CD4-positive, alpha-beta T cell (primary cell): ENCODE measurements at regions not wholly inside any gene's neighbourhood (a gene's known extent, or its start where the extent isn't known, plus 50 kb on each side); places are given as distances from the start of the nearest gene placed in this dataset.
"Not testable (repeated sequence)": the region's sequence is repeated elsewhere in the genome, so short reads cannot be mapped to it uniquely, and the experiment has no call there.

ENCODE experiments used
- ATAC-seq: fragments of 200-7000 bp; cut with Tn5 transposase; one replicate; pipeline ENCODE4 v1.10.0; 2022; ENCODE audit warnings: mild to moderate bottlenecking; ENCODE audit not compliant: poor library complexity
- CTCF ChIA-PET: fragments of 350-600 bp; sonication (Branson Sonifier 250); formaldehyde crosslinking; loops from one replicate; lab custom pipeline; 2021; ENCODE audit warnings: antibody characterized with exemption, inconsistent platforms; lab: Charles Lee
- POLR2A ChIA-PET: fragments of 350-600 bp; sonication (Branson Sonifier 250); formaldehyde crosslinking; loops from one replicate; lab custom pipeline; 2021; ENCODE audit warnings: antibody characterized with exemption, inconsistent platforms; lab: Charles Lee
- DNase-seq, 14 experiments: peaks; one replicate each; pipeline ENCODE4 v3.0.0-alpha.2; 2013 to 2020; ENCODE audit warnings: mixed read lengths in 2 of 14
- H3K27ac ChIP-seq, 2 donors: one replicate each; pipeline versions ENCODE4 v1.5.1 to v1.7.0; 2013; ENCODE audit warnings: low read length in 2 of 2, low read depth in 1 of 2, mild to moderate bottlenecking in 1 of 2
- H3K27me3 ChIP-seq, 2 experiments: 1 replicate in 1 of 2; 2 replicates in 1 of 2; pipeline versions ENCODE4 v1.6.1 to v1.7.0; 2013; ENCODE audit warnings: low read length in 2 of 2, control low read depth in 1 of 2, mild to moderate bottlenecking in 1 of 2, moderate library complexity in 1 of 2; ENCODE audit not compliant: insufficient read depth in 2 of 2, control insufficient read depth in 1 of 2
- H3K36me3 ChIP-seq: one replicate; pipeline ENCODE4 v1.6.1; 2013; ENCODE audit warnings: low read length, control low read depth; ENCODE audit not compliant: insufficient read depth
- H3K4me1 ChIP-seq: one replicate; pipeline ENCODE4 v1.6.1; 2013; ENCODE audit warnings: low read length, control low read depth; ENCODE audit not compliant: insufficient read depth
- H3K4me3 ChIP-seq: one replicate; pipeline ENCODE4 v1.5.1; 2013; ENCODE audit warnings: mild to moderate bottlenecking, low read length, moderate library complexity
- H3K9me3 ChIP-seq, 2 experiments: 1 replicate in 1 of 2; 2 replicates in 1 of 2; pipeline versions ENCODE4 v1.6.1 to v1.7.0; 2013; ENCODE audit warnings: low read length in 2 of 2, mild to moderate bottlenecking in 2 of 2, control low read depth in 1 of 2, moderate library complexity in 1 of 2; ENCODE audit not compliant: control insufficient read depth in 1 of 2, insufficient read depth in 1 of 2
- H3K27ac Mint-ChIP-seq: one replicate; pipeline ENCODE4 v1.8.0; 2020; ENCODE audit warnings: mixed read lengths
- H3K27me3 Mint-ChIP-seq: one replicate; pipeline ENCODE4 v1.8.0; 2021; ENCODE audit warnings: mixed read lengths
- H3K36me3 Mint-ChIP-seq: one replicate; pipeline ENCODE4 v1.8.0; 2021; ENCODE audit warnings: low read depth, mixed read lengths
- H3K4me1 Mint-ChIP-seq: one replicate; pipeline ENCODE4 v1.8.0; 2021; ENCODE audit warnings: low read depth, mixed read lengths
- H3K4me3 Mint-ChIP-seq: one replicate; pipeline ENCODE4 v1.8.0; 2020; ENCODE audit warnings: mild to moderate bottlenecking, mixed read lengths
- H3K9me3 Mint-ChIP-seq: one replicate; pipeline ENCODE4 v1.8.0; 2020; ENCODE audit warnings: mixed read lengths
- CTCF ChIP-seq: fragments of 200-600 bp; IDR thresholded peaks from one replicate; pipeline ENCODE4 v1.8.0; 2022; ENCODE audit warnings: antibody characterized with exemption, mild to moderate bottlenecking
- intact Hi-C, 2 experiments: fragments of 100-400 bp; cut with DNase I in 1 of 2; cut with micrococcal nuclease in 1 of 2; formaldehyde crosslinking; loops; one replicate each; pipeline versions ENCODE4 v1.15.1 to v1.9.0; 2023 to 2025; cut with DNase I, micrococcal nuclease

GRCh38 chr1:199593475-199593874 lies 434.0 kb upstream of the NR5A2 start:
- H3K36me3 ChIP-seq, result no peaks in the 10 kb centered on the region
- no peaks in the 10 kb centered on the region for H3K9me3 Mint-ChIP-seq

GRCh38 chr1:199596448-199596847 lies 431.1 kb upstream of the NR5A2 start:
- CTCF ChIA-PET, result interaction anchor here (0.6 kb wide), 2 partner anchors 150 to 152 kb away, joined by 3 to 4 read pairs; no protein-coding TSS in a partner anchor
- DNase-seq, H3K27ac ChIP-seq, H3K36me3 ChIP-seq, H3K4me3 ChIP-seq, H3K9me3 ChIP-seq, POLR2A ChIA-PET, H3K4me3 Mint-ChIP-seq, H3K36me3 Mint-ChIP-seq, H3K27ac Mint-ChIP-seq, H3K27me3 ChIP-seq, H3K4me1 ChIP-seq, H3K9me3 Mint-ChIP-seq, ATAC-seq, H3K4me1 Mint-ChIP-seq, intact Hi-C loops: not testable (repeated sequence)
- H3K27me3 Mint-ChIP-seq, result peaks cover 19% of the 10 kb centered on the region

More at GRCh38 chr1:199593475-199593874, 434.0 kb upstream of the NR5A2 start:
- POLR2A ChIA-PET, result no interaction called here
- DNase-seq (no peak), ATAC-seq (no peak)
- TF ChIP-seq CTCF, result no peak
- Histone ChIP-seq H3K27me3 (peaks cover 5 to 6% of the 10 kb centered on the region in 2 experiments), H3K4me3 (no peak overlapping the region), H3K4me1 (no peaks in the 10 kb centered on the region), H3K27ac (no peak overlapping the region), H3K9me3 (peaks cover 0 to 4% of the 10 kb centered on the region in 2 experiments)
- intact Hi-C loops, result no loop called here
- peaks cover 11% of the 10 kb centered on the region for H3K27me3 Mint-ChIP-seq
- H3K27ac Mint-ChIP-seq, result no peak overlapping the region
- no peak overlapping the region for H3K4me3 Mint-ChIP-seq
- CTCF ChIA-PET, result no interaction called here
- no peaks in the 10 kb centered on the region for H3K4me1 Mint-ChIP-seq
- no peaks in the 10 kb centered on the region for H3K36me3 Mint-ChIP-seq

- H3K9me3 Mint-ChIP-seq, result peaks cover 5% of the 10 kb centered on the region
- intact Hi-C loops, result no loop called here
- ChIA-PET CTCF (no interaction called here), POLR2A (no interaction called here)
- Histone ChIP-seq H3K4me3 (no peak overlapping the region), H3K27ac (no peak overlapping the region), H3K9me3 (peaks cover 0 to 4% of the 10 kb centered on the region in 2 experiments), H3K36me3 (no peaks in the 10 kb centered on the region), H3K27me3 (peaks cover 5 to 6% of the 10 kb centered on the region in 2 experiments), H3K4me1 (no peaks in the 10 kb centered on the region)
- TF ChIP-seq CTCF, result no peak
- no peaks in the 10 kb centered on the region for H3K36me3 Mint-ChIP-seq
- H3K27me3 Mint-ChIP-seq, result peaks cover 19% of the 10 kb centered on the region
- H3K4me1 Mint-ChIP-seq, result no peaks in the 10 kb centered on the region
- no peak overlapping the region for H3K4me3 Mint-ChIP-seq
- H3K27ac Mint-ChIP-seq, result no peak overlapping the region
- ATAC-seq (no peak), DNase-seq (no peak)
These were observed 430.4 kb upstream of the NR5A2 start for GRCh38 chr1:199597152-199597551.

- no peak for DNase-seq
- Mint-ChIP-seq H3K9me3 (peaks cover 4% of the 10 kb centered on the region), H3K27me3 (no peaks in the 10 kb centered on the region), H3K27ac (no peak overlapping the region), H3K4me3 (no peak overlapping the region), H3K4me1 (no peaks in the 10 kb centered on the region), H3K36me3 (no peaks in the 10 kb centered on the region)
- no peaks in the 10 kb centered on the region for H3K36me3 ChIP-seq
- H3K27ac ChIP-seq, result no peak overlapping the region
- ChIA-PET POLR2A (no interaction called here), CTCF (no interaction called here)
- intact Hi-C loops, result no loop called here
- H3K27me3 ChIP-seq, result no peaks in the 10 kb centered on the region
- ATAC-seq, result no peak
- no peaks in the 10 kb centered on the region for H3K9me3 ChIP-seq
- TF ChIP-seq CTCF, result no peak
- no peaks in the 10 kb centered on the region for H3K4me1 ChIP-seq
- H3K4me3 ChIP-seq, result no peak overlapping the region
These were observed 419.1 kb upstream of the NR5A2 start for GRCh38 chr1:199608414-199608813.
